Hepatocyte (in vitro differentiated cells): ENCODE measurements at regions not wholly inside any gene's neighbourhood (a gene's known extent, or its start where the extent isn't known, plus 50 kb on each side); places are given as distances from the start of the nearest gene placed in this dataset.

Experiments used
- EZH2 ChIP-seq: fragments of 200-600 bp; sonication (generic); IDR thresholded peaks from 2 replicates; pipeline ENCODE4 v1.6.1; 2016; ENCODE audit warnings: antibody characterized with exemption, mild to moderate bottlenecking, borderline replicate concordance
- TF ChIP-seq, protein P1 (sequence below): fragments of 200-600 bp; sonication (generic); IDR thresholded peaks from 2 replicates; pipeline ENCODE4 v1.5.1; 2016; ENCODE audit warnings: antibody characterized with exemption, mild to moderate bottlenecking; ENCODE audit not compliant: poor library complexity

DNA sequence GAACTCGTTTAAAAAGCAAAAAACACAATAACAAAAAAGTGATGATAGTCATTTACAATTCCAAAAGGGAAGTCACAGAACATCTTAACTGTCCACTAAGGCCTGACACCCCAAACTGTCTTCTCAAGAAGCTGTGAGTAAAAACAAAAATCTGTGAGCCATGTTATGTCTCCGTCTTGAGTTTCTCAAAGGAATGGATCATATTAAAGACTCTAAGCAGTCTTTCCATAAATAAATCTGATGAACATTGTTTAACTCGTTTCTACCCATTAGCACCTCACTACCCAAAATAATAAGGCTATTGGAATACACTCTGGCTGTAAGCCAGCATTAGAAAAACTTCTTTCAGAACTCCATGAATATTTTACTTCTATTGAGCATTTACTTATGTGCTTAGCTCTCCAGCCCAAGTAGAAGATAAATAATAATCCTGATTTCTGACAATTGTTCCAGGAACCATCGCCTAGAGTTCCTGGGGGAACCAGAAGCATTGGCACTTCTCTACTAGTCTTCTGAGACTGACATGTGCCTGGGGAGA lies 396.0 kb downstream of the STK39 start:
- TF ChIP-seq, protein P1, sequence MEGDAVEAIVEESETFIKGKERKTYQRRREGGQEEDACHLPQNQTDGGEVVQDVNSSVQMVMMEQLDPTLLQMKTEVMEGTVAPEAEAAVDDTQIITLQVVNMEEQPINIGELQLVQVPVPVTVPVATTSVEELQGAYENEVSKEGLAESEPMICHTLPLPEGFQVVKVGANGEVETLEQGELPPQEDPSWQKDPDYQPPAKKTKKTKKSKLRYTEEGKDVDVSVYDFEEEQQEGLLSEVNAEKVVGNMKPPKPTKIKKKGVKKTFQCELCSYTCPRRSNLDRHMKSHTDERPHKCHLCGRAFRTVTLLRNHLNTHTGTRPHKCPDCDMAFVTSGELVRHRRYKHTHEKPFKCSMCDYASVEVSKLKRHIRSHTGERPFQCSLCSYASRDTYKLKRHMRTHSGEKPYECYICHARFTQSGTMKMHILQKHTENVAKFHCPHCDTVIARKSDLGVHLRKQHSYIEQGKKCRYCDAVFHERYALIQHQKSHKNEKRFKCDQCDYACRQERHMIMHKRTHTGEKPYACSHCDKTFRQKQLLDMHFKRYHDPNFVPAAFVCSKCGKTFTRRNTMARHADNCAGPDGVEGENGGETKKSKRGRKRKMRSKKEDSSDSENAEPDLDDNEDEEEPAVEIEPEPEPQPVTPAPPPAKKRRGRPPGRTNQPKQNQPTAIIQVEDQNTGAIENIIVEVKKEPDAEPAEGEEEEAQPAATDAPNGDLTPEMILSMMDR, result no peak
- TF ChIP-seq EZH2, result no peak
